ENCODE measurements at regions not wholly inside any gene's neighbourhood (a gene's known extent, or its start where the extent isn't known, plus 50 kb on each side); places are given as distances from the start of the nearest gene placed in this dataset.

DNA sequence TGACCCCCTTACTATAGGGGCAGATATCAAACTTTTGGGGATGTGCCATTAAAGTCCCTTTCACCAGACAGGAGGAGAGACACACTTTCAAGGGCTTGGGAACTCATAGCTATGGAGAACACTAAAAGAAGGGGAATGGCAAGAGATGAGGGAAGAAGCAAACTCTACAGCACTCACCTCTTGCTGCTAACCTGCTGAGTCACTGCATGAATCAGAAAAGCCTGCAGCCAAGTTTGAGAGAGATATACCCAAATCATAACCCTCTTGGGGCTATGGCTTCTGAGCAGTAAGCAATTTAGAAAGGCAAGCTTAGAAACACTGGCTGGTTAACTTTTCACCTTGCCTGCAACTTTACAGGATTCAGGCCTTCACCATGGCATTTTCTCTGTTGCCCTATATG is 1028.0 kb downstream of the UQCRFS1 start:
- TF ChIP-seq ZNF274 (IDR thresholded peaks at IDR 0.05; ENCODE audit: low read depth, low read length) (no peak), YY1 (IDR thresholded peaks at IDR 0.05; ENCODE audit: insufficient read depth, insufficient read length) (no peak), SUZ12 (IDR thresholded peaks at IDR 0.05; ENCODE audit: extremely low read depth, insufficient read depth, insufficient read length) (no peak)

Measured in NT2/D1 (cell line).